ENCODE measurements at regions not wholly inside any gene's neighbourhood (a gene's known extent, or its start where the extent isn't known, plus 50 kb on each side); places are given as distances from the start of the nearest gene placed in this dataset.

GRCh38 chr2:17235167-17235566 is 283.1 kb downstream of the RAD51AP2 start:
- intact Hi-C loops (cut with micrococcal nuclease; ENCODE audit: unreplicated experiment), result no loop called here

More at GRCh38 chr2:17235167-17235566, 283.1 kb downstream of the RAD51AP2 start:
- WGBS (ENCODE audit: insufficient coverage, insufficient replicate concordance, low lambda C conversion rate, missing lambda C conversion rate), result 0% methylated on average over 1 of the region's 1 CpG
- Histone ChIP-seq H3K79me2 (ENCODE audit: control insufficient read depth, insufficient read depth, low read length) (no peaks in the 10 kb centered on the region), H3K9me3 (replicated peaks; ENCODE audit: control insufficient read depth, insufficient read depth, low read length) (no peaks in the 10 kb centered on the region), H3K9ac (ENCODE audit: control insufficient read depth, insufficient read depth, low read length) (no peak overlapping the region), H3K4me2 (ENCODE audit: control insufficient read depth, insufficient read depth) (no peak overlapping the region), H3K27me3 (replicated peaks in 1 of 2; ENCODE audit: control insufficient read depth in 2 of 2, insufficient read depth in 2 of 2, low read length in 1 of 2) (no peaks in the 10 kb centered on the region), H2AFZ (ENCODE audit: control insufficient read depth, low read depth, low read length) (no peak overlapping the region), H3K27ac (ENCODE audit: control insufficient read depth, insufficient read depth) (no peak overlapping the region), H3K4me1 (ENCODE audit: control insufficient read depth, insufficient read depth, low read length) (no peaks in the 10 kb centered on the region), H3K36me3 (ENCODE audit: control insufficient read depth in 2 of 2, insufficient read depth in 2 of 2, low read length in 1 of 2) (no peaks in the 10 kb centered on the region), H4K20me1 (ENCODE audit: control insufficient read depth, insufficient read depth) (no peaks in the 10 kb centered on the region), H3K4me3 (no peak overlapping the region)
- SMC1A ChIA-PET (ENCODE audit: uncharacterized antibody, unreplicated experiment), result interaction anchor here (1.3 kb wide), 1 partner anchor 9 kb away, joined by 5 read pairs; no protein-coding TSS in a partner anchor
- in situ Hi-C loops (cut with MboI), result no loop called here
- FAIRE-seq (no peak), DNase-seq (ENCODE audit: low read depth, low spot score) (no peak), ATAC-seq (no peak)
- CTCF ChIA-PET, result no interaction called here
- RAD21 ChIA-PET (ENCODE audit: unreplicated experiment), result no interaction called here
- TF ChIP-seq RB1 (IDR thresholded peaks at IDR 0.05; ENCODE audit: borderline replicate concordance), result no peak
- no peak for TF ChIP-seq ZNF687 (IDR thresholded peaks at IDR 0.05)
- no peak for TF ChIP-seq ESRRA (IDR thresholded peaks at IDR 0.05; ENCODE audit: low read length)
- TF ChIP-seq PRDM15 (CRISPR knock-in tag; IDR thresholded peaks at IDR 0.05), result no peak
- TF ChIP-seq HDGF (IDR thresholded peaks at IDR 0.05), result no peak
- TF ChIP-seq CBFB (IDR thresholded peaks at IDR 0.05; ENCODE audit: low read depth), result no peak
- TF ChIP-seq BCL11A (IDR thresholded peaks at IDR 0.05; ENCODE audit: low read depth, low read length), result no peak
- TF ChIP-seq RFX5 (IDR thresholded peaks at IDR 0.05; ENCODE audit: low read depth, low read length), result no peak
- BruUV-seq (replicated peaks), result no TSS peak
- POLR2A ChIA-PET, result interaction anchor here (0.7 kb wide), 1 partner anchor 14 kb away, joined by 3 read pairs; no protein-coding TSS in a partner anchor
